PC-9 (cell line): ENCODE measurements at regions not wholly inside any gene's neighbourhood (a gene's known extent, or its start where the extent isn't known, plus 50 kb on each side); places are given as distances from the start of the nearest gene placed in this dataset.

Source experiments
- CTCF ChIP-seq: fragments of 200-600 bp; sonication (generic); conservative IDR thresholded peaks from 2 replicates; pipeline ENCODE4 v1.6.1; 2017; ENCODE audit warnings: mixed run types, antibody characterized with exemption, mild to moderate bottlenecking, moderate library complexity
- EZH2 ChIP-seq: fragments of 200-600 bp; sonication (generic); IDR thresholded peaks from 2 replicates; pipeline ENCODE4 v1.8.0; 2017; ENCODE audit warnings: antibody characterized with exemption, low read depth

DNA sequence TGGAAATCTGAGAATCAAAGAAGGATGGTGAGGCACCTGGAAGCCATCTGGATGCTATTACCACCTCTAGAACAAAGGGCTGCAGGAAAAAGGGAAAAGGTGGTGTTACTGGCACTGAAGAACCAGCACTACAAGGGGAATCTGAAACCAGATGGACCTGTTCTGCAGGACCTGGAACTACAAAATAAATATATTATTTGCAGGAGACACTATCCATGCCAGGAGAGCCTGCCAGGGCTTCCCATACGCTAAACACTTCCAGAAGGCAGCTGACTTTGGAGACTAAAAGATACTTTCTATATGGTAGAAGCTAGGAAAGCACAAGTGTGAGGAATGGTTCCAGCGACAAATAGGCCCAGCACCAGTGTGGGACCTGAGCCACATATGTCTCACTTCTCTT lies 83.4 kb upstream of the POU1F1 start:
- no peak for TF ChIP-seq CTCF
- no peak for TF ChIP-seq EZH2
